GM10266 (cell line): ENCODE measurements at regions not wholly inside any gene's neighbourhood (a gene's known extent, or its start where the extent isn't known, plus 50 kb on each side); places are given as distances from the start of the nearest gene placed in this dataset.

Experiments
- DNase-seq: peaks from one replicate; pipeline ENCODE4 v3.0.0; 2012; ENCODE audit errors: extremely low spot score
- TF ChIP-seq, protein P1 (sequence below): IDR thresholded peaks from 2 replicates; pipeline ENCODE4 v1.5.1; 2012; ENCODE audit warnings: mild to moderate bottlenecking, low read depth; ENCODE audit not compliant: control insufficient read depth, insufficient read depth; ENCODE audit errors: missing control alignments

DNA sequence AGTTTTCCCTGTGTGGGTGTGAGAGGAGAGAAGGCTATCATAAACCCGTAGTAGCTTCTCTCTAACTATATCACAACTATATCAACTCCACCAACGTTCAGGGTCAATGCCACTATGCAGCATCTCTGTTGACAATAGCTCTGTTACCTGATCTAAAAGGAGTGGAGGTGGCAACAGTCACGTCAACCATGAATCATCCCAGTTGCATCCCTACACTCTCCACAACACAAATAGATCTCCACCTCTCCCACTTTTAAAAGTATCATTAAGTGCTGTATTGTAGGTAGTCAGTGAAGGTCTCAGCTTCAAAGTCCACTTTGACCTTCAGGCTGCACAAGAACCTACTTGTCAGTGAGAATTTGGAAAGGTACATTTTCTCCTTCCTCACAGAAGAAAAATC, 600.5 kb upstream of the GRIA3 start:
- TF ChIP-seq, protein P1, sequence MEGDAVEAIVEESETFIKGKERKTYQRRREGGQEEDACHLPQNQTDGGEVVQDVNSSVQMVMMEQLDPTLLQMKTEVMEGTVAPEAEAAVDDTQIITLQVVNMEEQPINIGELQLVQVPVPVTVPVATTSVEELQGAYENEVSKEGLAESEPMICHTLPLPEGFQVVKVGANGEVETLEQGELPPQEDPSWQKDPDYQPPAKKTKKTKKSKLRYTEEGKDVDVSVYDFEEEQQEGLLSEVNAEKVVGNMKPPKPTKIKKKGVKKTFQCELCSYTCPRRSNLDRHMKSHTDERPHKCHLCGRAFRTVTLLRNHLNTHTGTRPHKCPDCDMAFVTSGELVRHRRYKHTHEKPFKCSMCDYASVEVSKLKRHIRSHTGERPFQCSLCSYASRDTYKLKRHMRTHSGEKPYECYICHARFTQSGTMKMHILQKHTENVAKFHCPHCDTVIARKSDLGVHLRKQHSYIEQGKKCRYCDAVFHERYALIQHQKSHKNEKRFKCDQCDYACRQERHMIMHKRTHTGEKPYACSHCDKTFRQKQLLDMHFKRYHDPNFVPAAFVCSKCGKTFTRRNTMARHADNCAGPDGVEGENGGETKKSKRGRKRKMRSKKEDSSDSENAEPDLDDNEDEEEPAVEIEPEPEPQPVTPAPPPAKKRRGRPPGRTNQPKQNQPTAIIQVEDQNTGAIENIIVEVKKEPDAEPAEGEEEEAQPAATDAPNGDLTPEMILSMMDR = no peak
- no peak for DNase-seq

DNA sequence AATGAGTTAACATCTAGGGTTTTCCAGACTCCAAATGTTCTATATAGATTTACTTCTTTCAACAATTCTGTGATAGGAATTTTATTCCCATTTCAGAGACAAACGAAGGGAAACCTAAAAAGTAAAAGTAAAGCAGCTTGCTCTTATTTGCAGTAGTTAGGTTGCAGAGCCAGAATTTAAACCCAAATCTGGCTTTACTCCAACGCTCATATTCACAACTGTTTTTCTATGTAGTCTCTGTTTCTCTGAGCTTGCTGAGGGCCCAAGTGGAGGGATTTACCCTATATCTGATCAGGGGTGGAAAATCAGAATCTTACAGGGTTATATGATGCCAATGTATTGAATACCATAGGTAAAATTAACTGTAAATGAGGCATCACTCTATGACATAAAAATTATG, 599.1 kb upstream of the GRIA3 start:
- DNase-seq = no peak
- TF ChIP-seq, protein P1 = no peak

DNA sequence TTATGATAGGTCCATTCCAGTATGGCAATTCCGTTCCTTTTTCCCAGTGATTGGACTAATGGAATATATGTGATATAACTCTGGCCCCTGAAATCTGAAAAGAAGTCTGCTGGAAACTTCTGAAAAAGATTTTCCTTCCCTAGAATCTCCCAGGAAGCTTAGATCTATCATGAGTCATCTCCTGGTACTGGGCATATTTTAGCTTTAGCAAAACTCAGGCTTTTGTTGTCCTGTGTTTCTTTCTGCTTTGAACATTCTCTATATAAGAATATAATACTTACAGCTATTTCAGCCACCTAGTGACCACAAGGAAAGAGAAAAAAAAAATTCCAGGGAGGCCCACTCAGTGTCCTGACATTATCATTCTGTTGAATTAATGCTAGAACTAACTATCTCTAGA, 597.2 kb upstream of the GRIA3 start:
- no peak for DNase-seq
- TF ChIP-seq, protein P1 = no peak

DNA sequence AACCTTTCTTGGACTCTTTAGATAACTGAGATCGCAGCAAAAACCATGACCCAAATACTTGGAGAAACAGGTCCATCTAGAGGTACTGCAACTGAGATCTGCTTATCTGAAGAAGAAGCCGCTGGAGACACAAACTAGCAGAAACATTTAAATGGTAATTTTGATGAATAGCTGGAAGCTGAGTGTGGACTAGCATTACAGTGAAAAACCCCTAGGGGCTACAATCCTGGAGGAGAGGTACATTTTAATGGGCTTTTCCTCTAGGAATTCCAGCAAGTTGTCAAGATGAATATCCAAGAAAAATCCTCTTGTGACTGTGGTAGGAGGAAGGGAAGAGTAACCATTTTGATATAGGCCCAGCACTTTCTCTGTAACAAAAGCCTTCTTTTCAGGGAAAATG, 592.5 kb upstream of the GRIA3 start:
- TF ChIP-seq, protein P1 = no peak
- no peak for DNase-seq

DNA sequence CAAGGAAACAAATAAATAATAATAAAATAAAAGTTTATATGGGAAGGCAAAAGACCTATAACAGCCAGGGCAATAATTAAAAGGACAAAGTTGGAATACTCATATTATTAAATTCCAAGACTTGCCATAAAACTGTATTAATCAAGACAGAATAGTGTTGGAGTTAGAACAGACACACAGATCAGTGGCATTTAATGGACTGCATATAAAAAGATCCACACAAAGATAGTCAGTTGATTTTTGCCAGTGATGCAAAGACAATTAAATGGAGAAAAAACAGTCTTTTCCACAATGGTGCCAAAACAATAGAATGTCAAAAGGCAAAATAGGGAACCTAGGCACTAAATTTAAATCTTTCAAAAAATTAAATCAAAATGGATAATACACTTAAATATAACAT, 587.1 kb upstream of the GRIA3 start:
- no peak for DNase-seq
- TF ChIP-seq, protein P1 = no peak

DNA sequence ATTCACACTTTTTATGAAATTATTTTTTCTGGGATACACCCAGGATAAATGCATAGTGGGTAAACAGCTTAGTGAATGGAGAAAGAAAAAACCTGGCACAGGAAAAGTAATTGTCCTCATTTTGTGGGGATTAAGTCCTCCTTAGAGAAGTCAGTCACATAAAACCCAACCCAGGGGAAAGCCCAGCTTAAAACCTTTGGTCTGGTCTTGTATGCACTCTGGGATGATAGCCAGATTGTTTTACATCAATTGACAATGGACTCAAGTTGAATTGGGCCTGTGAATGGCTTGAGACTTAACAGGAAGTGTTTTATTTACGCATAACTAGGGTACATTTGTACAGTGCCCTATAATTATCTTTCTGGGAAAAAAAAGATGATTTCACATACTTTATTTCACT, 561.3 kb upstream of the GRIA3 start:
- TF ChIP-seq, protein P1 = no peak
- DNase-seq = no peak

DNA sequence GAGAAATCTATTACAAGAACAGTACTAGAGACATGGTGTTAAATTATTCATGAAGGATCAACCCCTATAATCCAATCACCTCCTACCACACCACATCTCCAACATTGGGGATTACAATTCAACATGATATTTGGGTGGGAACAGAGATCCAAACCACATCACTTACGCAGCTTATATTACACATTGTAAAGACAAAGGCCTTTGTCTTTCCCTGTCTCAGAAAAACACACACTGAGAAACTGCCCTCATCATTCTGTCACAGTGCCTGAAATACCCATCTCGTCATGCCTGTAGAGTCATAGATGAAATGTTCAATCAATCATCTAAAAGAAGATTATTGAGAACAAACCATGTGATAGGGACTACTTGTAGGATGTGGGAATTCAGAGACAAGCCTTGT, 558.8 kb upstream of the GRIA3 start:
- TF ChIP-seq, protein P1 = no peak
- no peak for DNase-seq
